H9 (cell line): ENCODE measurements at regions not wholly inside any gene's neighbourhood (a gene's known extent, or its start where the extent isn't known, plus 50 kb on each side); places are given as distances from the start of the nearest gene placed in this dataset.
"Not testable (repeated sequence)": the region's sequence is repeated elsewhere in the genome, so short reads cannot be mapped to it uniquely, and the experiment has no call there.

Source experiments
- DNase-seq: peaks from one replicate; pipeline ENCODE4 v3.0.0-alpha.2; 2017
- H2AFZ ChIP-seq: one replicate; pipeline ENCODE4 v1.6.1; 2013; ENCODE audit warnings: mild to moderate bottlenecking, low read length, control low read depth, moderate library complexity
- H2AK5ac ChIP-seq: 2 replicates; pipeline ENCODE4 v1.6.1; 2013; ENCODE audit warnings: low read length, control low read depth, mixed read lengths; ENCODE audit not compliant: insufficient read length
- H2BK120ac ChIP-seq: one replicate; pipeline ENCODE4 v1.6.1; 2013; ENCODE audit warnings: low read depth, mild to moderate bottlenecking, low read length, control low read depth, inconsistent platforms; ENCODE audit not compliant: poor library complexity, severe bottlenecking
- H2BK12ac ChIP-seq: 2 replicates; pipeline ENCODE4 v1.6.1; 2013; ENCODE audit warnings: low read length, control low read depth, mixed read lengths, low read depth; ENCODE audit not compliant: insufficient read length
- H2BK15ac ChIP-seq: 2 replicates; pipeline ENCODE4 v1.6.1; 2013; ENCODE audit warnings: low read depth, low read length, control low read depth
- H2BK20ac ChIP-seq: one replicate; pipeline ENCODE4 v1.6.1; 2013; ENCODE audit warnings: low read depth, mild to moderate bottlenecking, low read length, control low read depth, inconsistent platforms; ENCODE audit not compliant: poor library complexity, severe bottlenecking
- H2BK5ac ChIP-seq: 2 replicates; pipeline ENCODE4 v1.6.1; 2013; ENCODE audit warnings: low read length, control low read depth, mixed read lengths; ENCODE audit not compliant: insufficient read length
- H3K14ac ChIP-seq: 2 replicates; pipeline ENCODE4 v1.6.1; 2013; ENCODE audit warnings: low read length, control low read depth; ENCODE audit not compliant: insufficient read depth
- H3K18ac ChIP-seq: 2 replicates; pipeline ENCODE4 v1.6.1; 2013; ENCODE audit warnings: low read depth, mild to moderate bottlenecking, mixed read lengths, low read length, control low read depth; ENCODE audit not compliant: insufficient read length
- H3K23ac ChIP-seq: 2 replicates; pipeline ENCODE4 v1.6.1; 2013; ENCODE audit warnings: low read length, control low read depth, mixed read lengths, low read depth; ENCODE audit not compliant: insufficient read length
- H3K23me2 ChIP-seq: 2 replicates; pipeline ENCODE4 v1.6.1; 2013; ENCODE audit warnings: low read depth, mild to moderate bottlenecking, mixed read lengths, low read length, control low read depth; ENCODE audit not compliant: insufficient read length, poor library complexity, severe bottlenecking
- H3K27ac ChIP-seq: 2 replicates; pipeline ENCODE4 v1.5.1; 2013; ENCODE audit warnings: low read length, control low read depth, mixed read lengths, low read depth; ENCODE audit not compliant: insufficient read length
- H3K27me3 ChIP-seq: 2 replicates; pipeline ENCODE4 v1.6.1; 2013; ENCODE audit warnings: low read length, control low read depth, inconsistent platforms; ENCODE audit not compliant: insufficient read depth
- H3K4ac ChIP-seq: 2 replicates; pipeline ENCODE4 v1.6.1; 2013; ENCODE audit warnings: low read depth, mild to moderate bottlenecking, control low read depth, inconsistent platforms, low read length, moderate library complexity
- H3K4me1 ChIP-seq: 2 replicates; pipeline ENCODE4 v1.6.1; 2013; ENCODE audit warnings: low read length, control low read depth, inconsistent platforms; ENCODE audit not compliant: insufficient read depth
- H3K4me2 ChIP-seq: 2 replicates; pipeline ENCODE4 v1.6.1; 2013; ENCODE audit warnings: low read length, control low read depth, mixed read lengths; ENCODE audit not compliant: insufficient read length, insufficient read depth
- H3K56ac ChIP-seq: 2 replicates; pipeline ENCODE4 v1.6.1; 2013; ENCODE audit warnings: low read depth, mild to moderate bottlenecking, mixed read lengths, low read length, control low read depth; ENCODE audit not compliant: insufficient read length
- H3K79me1 ChIP-seq: 2 replicates; pipeline ENCODE4 v1.6.1; 2013; ENCODE audit warnings: low read depth, mild to moderate bottlenecking, moderate library complexity, low read length, control low read depth, inconsistent platforms; ENCODE audit not compliant: insufficient read depth, poor library complexity, severe bottlenecking
- H3K79me2 ChIP-seq: 2 replicates; pipeline ENCODE4 v1.6.1; 2013; ENCODE audit warnings: low read length, control low read depth, inconsistent platforms; ENCODE audit not compliant: insufficient read depth
- H3K9ac ChIP-seq: 2 replicates; pipeline ENCODE4 v1.6.1; 2013; ENCODE audit warnings: low read length, control low read depth, mixed read lengths; ENCODE audit not compliant: insufficient read length; ENCODE audit errors: extremely low read depth
- H3K9me3 ChIP-seq: one replicate; pipeline ENCODE4 v1.6.1; 2013; ENCODE audit warnings: low read depth, low read length, inconsistent platforms; ENCODE audit not compliant: control insufficient read depth
- H3T11ph ChIP-seq: one replicate; pipeline ENCODE4 v1.6.1; 2013; ENCODE audit warnings: mild to moderate bottlenecking, low read length, control low read depth, inconsistent platforms
- H4K20me1 ChIP-seq: one replicate; pipeline ENCODE4 v1.6.1; 2013; ENCODE audit not compliant: control insufficient read depth, insufficient read length, insufficient read depth
- H4K5ac ChIP-seq: 2 replicates; pipeline ENCODE4 v1.6.1; 2013; ENCODE audit warnings: low read depth, mild to moderate bottlenecking, mixed read lengths, low read length, control low read depth; ENCODE audit not compliant: insufficient read length
- H4K8ac ChIP-seq: replicated peaks from 2 replicates; pipeline ENCODE4 v1.6.1; 2013; ENCODE audit warnings: low read length, control low read depth, mixed read lengths, low read depth; ENCODE audit not compliant: insufficient read length
- H4K91ac ChIP-seq: 2 replicates; pipeline ENCODE4 v1.6.1; 2013; ENCODE audit warnings: low read depth, mild to moderate bottlenecking, moderate library complexity, mixed read lengths, low read length, control low read depth; ENCODE audit not compliant: insufficient read length
- H3K27ac Mint-ChIP-seq, 3 experiments: 2 replicates in 2 of 3; 3 replicates in 1 of 3; pipeline ENCODE4 v1.8.0; 2020 to 2021; ENCODE audit warnings: mixed read lengths in 3 of 3, mild to moderate bottlenecking in 1 of 3, moderate library complexity in 1 of 3
- H3K27me3 Mint-ChIP-seq: 2 replicates; pipeline ENCODE4 v1.8.0; 2021; ENCODE audit warnings: low read depth, mild to moderate bottlenecking, moderate library complexity, mixed read lengths
- H3K36me3 Mint-ChIP-seq, 3 experiments: 2 replicates in 2 of 3; 3 replicates in 1 of 3; pipeline ENCODE4 v1.8.0; 2020 to 2021; ENCODE audit warnings: low read depth in 3 of 3, mixed read lengths in 3 of 3; ENCODE audit not compliant: insufficient read depth in 1 of 3
- H3K4me1 Mint-ChIP-seq, 2 experiments: 2 replicates each; pipeline ENCODE4 v1.8.0; 2020; ENCODE audit warnings: mixed read lengths in 2 of 2
- H3K4me3 Mint-ChIP-seq, 2 experiments: 2 replicates in 1 of 2; 3 replicates in 1 of 2; pipeline ENCODE4 v1.8.0; 2020 to 2021; ENCODE audit warnings: mild to moderate bottlenecking in 2 of 2, mixed read lengths in 2 of 2, moderate library complexity in 1 of 2
- H3K9me3 Mint-ChIP-seq, 2 experiments: 2 replicates in 1 of 2; 3 replicates in 1 of 2; pipeline ENCODE4 v1.8.0; 2020; ENCODE audit warnings: mild to moderate bottlenecking in 2 of 2, mixed read lengths in 2 of 2, moderate library complexity in 1 of 2

DNA sequence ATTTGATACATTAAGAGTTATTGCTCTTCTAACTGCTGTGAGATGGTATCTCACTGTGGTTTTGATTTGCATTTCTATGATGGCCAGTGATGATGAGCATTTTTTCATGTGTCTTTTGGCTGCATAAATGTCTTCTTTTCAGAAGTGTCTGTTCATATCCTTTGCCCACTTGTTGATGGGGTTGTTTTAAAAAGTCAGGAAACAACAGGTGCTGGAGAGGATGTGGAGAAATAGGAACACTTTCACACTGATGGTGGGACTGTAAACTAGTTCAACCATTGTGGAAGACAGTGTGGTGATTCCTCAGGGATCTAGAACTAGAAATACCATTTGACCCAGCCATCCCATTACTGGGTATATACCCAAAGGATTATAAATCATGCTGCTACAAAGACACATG lies 63.4 kb upstream of the PDSS1 start:
- H3K9me3 Mint-ChIP-seq, H3K36me3 Mint-ChIP-seq, H3K27ac ChIP-seq, H2BK120ac ChIP-seq, H3K23ac ChIP-seq, H2BK5ac ChIP-seq, H3K4me3 Mint-ChIP-seq, H3K14ac ChIP-seq, H2AFZ ChIP-seq, H3T11ph ChIP-seq, H2BK15ac ChIP-seq, H3K4me1 ChIP-seq, H3K79me2 ChIP-seq, H3K27me3 ChIP-seq, H3K27me3 Mint-ChIP-seq, H3K4me2 ChIP-seq, H4K5ac ChIP-seq, H4K8ac ChIP-seq, H3K23me2 ChIP-seq, H3K9ac ChIP-seq, H2AK5ac ChIP-seq, H3K9me3 ChIP-seq, H4K91ac ChIP-seq, H2BK20ac ChIP-seq, H3K4me1 Mint-ChIP-seq, H3K56ac ChIP-seq, H2BK12ac ChIP-seq, H3K18ac ChIP-seq, H3K4ac ChIP-seq, DNase-seq, H4K20me1 ChIP-seq, H3K79me1 ChIP-seq, H3K27ac Mint-ChIP-seq: not testable (repeated sequence)
